EL (cell line): ENCODE measurements at regions not wholly inside any gene's neighbourhood (a gene's known extent, or its start where the extent isn't known, plus 50 kb on each side); places are given as distances from the start of the nearest gene placed in this dataset.

ENCODE experiments used
- DNase-seq: peaks from one replicate; pipeline ENCODE4 v3.0.0-alpha.2; 2016

DNA sequence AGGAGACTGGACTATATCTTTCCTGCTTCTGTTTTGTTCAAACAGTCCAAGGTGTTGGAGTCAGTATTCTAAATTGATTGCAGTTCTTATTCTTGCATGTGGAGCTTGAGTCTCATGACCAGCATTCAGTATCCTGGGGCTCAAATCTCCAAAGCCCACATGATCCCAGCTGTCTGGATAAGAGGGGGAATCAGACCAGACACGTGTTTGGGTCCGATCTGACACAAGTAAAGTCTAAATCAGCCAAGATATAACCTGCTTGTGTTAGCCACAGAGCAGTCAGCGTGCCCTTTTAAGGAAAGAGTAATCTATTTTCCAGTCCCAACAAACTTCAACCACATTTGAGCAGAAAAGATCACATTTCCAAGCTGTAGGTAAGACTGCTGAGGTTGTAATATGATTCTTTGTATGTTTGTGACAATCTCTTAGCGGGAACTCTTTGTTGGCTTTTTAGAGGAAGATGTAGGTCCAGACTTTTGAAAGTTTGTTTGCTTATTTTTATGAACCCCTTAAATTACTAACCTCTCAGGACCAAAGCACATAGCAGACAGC is 334.6 kb downstream of the SLC4A3 start:
- no peak for DNase-seq

DNA sequence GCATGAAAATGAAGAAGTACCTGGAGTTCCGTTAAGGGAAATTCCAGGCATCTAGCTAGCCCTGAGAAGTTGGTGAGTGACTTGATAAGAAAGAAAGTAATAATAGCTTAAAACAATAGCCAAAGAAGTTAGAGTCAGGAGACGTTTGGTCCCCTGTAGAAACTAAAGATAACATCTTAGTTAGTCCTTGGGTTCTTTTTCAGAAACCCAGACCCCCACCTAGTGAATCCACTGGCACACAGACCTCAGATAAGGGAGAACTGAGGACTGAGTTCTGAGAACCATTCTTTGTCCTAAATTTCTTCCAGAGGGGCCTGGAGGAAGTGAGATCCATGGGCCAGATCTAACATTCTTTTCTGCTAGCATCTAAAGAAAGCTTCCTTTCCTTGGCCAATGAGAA is 335.4 kb downstream of the SLC4A3 start:
- no peak for DNase-seq

DNA sequence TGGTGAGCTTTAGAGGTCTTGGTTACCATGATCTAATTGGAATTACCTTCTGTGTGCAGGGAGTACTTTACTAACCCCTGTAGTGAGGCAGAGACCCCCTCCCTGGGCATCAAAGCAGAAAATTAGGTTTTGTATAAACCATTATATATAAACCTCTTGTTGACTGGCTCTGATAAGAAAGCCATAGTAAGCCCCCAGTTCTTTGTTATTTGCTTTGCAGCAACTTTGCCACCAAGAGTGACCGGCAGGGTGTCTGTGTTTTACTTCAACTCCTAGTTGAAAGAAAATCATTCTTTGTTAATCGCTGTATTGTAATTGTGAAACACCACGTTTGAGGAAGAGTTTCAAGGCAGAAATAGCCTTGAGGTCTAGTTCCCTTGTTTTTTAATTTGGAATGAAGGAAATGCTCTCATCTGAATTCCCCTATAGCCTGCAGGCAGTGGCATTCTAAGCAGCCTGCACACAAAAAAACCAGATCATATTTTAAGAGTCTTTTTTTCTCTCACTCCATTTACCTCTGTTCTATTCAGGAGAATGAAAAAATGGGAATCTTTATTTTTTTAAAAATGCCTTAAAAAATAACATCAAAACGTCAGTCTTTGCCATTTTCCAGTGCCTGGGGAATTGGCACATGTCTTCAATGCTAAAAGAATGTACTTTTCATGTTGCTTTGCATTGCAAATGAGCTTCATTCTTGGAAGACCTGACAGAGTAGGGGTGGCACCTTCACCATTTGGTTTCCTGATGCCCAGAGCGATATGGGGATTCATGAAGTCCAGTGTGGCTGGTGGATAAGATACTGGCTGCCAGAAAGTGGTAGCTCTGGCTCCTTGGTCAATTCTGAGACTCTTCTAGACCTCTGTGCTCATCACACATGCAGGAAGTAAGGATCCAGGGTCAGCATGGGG is 338.1 kb downstream of the SLC4A3 start:
- peak; percentile 26 for DNase-seq

DNA sequence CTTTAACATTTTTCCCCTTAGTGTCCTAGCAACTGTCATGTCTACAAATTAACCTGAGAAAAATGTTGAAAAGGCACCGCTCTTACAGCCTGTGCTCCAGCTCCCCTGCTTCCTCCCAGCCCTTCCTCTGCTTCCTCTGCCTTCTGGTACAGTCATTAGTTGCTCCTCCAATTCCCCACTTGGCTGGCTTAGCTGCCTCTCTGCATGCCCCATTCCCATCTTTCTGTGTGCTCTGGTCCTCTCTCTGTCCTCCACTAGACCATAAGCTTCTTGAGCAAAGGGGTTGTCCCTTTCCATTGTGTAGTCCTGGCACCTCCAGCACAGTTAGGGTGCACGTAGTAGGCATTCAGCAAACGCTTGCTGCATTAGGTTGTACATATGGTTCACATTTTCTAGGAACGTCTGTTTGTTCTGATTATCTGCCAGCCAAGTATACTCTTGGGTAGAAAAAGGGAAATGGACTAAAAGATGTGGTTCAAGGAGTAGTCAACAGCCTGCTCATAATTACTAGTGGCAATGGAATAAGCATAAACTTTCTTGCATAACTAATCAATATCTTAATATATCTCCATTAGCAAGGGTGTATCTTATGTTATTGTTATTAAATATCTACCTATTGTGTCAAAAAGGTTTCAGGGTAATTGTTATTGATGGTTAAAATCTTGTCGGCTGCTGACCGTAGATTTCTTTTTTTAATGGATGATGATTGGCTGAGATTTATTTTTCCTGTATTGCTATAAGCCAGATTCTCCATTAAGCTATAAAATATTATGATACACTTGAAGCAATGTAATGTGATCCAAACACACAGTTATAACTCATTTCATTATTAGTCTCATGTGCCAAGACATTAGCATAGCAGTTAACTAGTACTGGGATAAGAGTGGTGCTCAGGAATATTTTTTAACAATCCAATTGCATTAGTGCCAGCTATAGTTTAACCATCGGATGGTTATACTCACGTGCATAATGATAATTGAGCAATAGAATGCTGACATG is 340.1 kb downstream of the SLC4A3 start:
- no peak for DNase-seq

DNA sequence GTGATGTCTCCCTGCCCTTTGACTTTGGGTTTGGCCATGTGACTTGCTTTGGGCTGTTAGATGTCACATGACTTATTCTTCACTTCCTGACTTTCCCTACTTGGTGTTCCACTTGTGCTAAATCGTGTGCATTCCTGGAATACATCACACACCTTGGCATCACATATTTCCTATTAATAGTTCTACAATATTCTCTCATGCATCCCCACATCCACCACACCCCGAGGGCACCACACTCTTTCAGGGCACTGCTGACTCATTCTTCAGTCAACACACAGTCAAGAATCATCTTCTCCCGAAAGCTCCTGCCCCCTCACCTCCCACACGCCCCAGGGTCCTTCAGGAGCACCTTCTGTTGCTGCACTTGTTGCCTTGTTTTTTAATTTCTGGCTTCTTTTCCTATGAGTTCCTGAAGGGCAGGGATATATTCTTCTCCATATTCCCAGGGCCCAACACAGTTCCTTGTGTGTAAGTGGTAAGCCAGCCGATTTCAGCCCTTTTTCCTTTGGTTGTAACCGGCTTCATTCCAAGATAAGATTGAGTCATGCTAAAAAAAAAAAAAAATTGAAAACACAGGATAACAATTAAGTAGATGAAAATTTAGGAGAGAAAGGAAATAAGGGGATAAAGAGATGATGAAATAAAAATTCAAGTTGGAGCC is 341.4 kb downstream of the SLC4A3 start:
- peak; percentile 94 for DNase-seq

DNA sequence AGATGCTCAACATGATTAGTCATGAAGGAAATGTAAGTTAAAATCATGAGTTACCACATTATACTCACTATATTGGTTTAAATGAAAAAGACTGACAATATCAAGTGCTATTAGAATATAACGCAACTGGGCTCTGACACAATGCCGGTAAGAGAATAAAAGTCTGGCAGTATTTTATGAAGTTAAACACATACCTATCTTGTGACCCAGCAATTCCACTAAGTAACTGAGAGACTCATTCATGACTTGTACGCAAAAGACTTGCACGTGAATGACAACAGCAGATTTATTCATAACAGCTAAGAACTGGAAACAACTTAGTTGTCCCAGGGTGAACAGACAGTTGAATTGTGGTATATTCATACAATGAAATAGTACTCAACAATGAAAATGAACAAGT is 342.1 kb downstream of the SLC4A3 start:
- peak; percentile 87 for DNase-seq

DNA sequence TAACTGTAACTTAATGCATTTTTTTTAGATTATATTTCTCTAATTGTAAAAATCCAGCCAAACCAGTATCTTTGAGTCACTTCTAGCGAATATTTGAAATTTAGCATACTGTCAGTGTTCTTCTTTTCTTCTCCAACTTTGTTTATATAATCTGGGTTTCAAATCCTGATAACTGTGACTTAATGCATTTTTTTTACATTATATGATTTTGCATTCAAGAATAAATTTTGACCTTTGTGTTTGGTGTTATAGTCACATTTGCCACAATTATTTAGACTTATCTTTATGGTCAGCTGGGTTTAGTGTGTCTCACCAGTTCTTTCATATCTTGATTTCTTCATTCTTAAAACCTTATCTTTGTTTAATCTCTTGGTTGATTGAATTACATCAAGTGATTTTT is 345.7 kb downstream of the SLC4A3 start:
- no peak for DNase-seq

DNA sequence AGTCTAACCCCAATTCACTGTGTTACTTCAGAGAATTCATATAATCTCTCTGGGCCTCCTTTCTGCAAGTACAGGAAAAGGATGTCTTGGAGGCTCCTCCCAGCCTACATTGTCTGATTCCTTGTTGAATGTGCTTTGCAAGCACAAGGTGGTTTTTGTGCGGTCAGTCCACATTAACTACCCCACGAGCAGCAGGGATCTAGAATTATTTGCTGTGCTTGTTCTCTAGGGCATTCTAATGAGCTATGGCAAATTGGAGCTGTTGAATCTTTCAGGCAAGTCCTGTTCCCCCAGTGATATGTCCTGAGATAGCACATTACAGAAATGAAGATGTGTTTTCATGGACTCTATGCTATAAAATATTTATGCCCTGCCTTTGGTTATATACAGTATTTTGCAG is 349.4 kb downstream of the SLC4A3 start:
- DNase-seq = no peak

DNA sequence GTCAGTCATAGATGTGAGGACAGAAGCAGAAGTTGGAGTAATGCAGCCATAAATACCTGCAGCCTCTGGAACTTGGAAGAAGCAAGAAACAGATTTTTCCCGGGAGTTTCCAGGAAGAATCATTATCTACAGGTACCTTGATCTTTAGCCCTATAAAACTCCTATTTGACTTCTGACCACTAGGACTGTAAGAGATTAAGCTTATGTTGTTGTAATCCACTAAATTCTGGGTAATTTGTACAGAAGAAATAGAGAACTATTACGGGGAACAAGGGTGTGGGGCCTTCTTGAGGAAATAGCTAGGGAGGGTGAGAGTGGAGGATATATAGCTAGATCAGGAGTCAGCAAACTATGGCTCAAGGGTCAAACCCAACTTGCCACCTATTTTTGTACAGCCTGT is 353.2 kb downstream of the SLC4A3 start:
- no peak for DNase-seq

DNA sequence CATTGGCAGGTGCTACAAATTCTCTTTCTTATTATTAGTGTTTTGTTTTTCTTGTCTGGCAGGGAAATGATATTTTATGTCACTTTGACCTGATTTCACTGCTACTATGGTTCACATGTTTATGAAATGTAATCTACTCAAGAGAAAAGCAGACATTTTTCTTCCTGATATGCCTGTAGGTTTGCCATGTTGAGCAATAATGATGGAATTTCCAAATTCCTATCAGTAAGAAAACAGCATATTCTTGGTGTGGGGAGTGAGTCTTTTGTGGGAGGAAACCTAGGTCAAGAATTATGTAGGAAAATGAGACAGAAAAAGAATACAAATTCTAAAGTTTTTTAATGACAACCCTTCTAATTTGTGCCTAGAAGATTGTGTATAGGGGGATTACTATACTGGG is 356.4 kb downstream of the SLC4A3 start:
- DNase-seq = peak; percentile 23

DNA sequence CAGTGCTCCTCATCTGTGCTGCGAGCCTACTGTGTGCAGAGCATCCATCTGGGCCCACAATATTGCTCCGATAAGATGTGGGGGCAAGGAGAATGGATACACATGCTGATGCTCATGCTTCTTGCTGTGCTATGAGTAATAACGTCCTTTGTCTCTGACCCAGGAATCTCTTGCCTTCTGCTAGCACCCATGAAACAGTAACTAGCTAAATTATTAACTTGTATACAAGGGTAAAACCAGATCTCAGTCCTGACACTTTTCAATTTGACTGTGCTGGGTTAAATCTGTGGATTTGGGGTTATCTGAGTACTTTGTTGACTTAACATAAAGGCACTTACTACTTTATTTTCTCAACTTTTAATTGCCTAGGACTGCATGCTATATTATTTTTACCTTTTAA is 357.6 kb downstream of the SLC4A3 start:
- no peak for DNase-seq

DNA sequence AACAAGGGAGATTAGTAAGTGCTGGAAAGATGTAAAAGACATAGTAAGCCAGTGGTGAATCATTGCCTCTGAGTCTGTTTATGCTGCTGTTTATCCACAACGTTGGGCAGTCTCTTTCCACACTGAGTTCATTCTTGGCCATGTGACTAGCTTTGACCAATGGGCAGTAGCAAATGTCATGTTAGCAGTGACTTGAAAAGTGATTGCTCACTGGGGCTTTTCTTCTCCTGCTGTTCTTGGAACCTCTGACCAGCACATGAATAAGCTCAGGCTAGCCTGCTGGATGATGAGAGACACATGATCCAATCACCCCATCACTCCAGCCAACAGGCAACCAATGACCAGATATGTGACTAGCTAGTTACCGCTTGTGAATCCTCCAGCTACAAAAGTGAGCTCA is 360.4 kb downstream of the SLC4A3 start:
- peak; percentile 78 for DNase-seq

DNA sequence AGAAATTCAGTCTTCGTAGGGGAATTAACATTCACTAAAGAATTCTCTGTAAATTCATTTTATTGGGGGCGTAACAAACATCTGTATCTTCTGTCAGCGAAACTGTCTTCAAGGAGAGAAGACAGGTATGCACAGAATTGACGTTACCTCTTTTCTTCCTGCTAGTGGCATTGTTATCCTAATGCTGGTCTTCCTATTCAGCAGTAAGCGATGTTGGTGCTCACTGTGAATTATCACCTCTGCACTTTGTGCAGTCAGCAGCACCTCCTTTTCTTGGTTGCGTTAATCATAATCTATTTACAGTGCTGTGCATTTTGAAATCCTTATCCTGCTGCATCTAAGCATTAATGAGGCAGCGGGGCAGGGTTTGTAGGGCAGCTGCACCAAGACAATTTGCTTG is 362.3 kb downstream of the SLC4A3 start:
- DNase-seq = no peak

DNA sequence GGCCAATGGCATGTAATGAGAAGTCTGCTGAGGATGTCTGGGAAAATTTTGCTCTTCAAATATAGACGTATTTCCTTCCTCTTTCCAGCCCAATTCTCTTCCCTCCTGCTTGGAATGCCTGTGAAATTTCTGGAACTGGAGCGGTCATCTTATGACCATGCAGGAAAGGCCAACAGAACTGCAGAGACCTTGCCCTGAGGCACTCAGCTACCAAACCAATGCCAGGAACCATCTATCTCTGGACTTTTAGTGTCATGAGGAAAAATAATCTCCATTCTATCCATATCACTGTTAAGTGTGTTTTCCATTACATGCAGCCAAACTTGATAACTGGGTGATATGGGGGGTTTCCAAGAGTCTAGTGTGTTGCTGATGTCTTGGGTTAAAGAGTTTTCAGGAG is 363.7 kb downstream of the SLC4A3 start:
- DNase-seq = peak; percentile 18

DNA sequence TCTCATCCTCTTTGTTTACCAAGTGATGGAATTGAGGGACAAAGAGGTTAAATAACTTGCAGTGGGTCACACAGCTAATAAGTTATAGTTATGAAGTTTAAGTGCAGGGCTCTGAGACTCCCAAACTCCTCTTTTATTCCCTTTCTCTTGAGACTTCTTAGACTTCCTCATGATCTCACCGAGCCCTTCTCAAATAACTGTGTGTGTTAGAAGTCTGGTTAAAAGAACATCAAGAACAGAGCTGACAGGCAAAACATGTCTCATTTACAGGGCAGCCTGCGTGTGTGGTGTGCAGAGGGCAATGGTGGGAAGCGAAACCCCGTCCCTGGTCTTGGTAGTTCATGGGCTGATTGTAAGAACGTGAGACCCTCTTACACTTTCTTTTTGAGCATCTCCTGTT is 368.0 kb downstream of the SLC4A3 start:
- DNase-seq = no peak

DNA sequence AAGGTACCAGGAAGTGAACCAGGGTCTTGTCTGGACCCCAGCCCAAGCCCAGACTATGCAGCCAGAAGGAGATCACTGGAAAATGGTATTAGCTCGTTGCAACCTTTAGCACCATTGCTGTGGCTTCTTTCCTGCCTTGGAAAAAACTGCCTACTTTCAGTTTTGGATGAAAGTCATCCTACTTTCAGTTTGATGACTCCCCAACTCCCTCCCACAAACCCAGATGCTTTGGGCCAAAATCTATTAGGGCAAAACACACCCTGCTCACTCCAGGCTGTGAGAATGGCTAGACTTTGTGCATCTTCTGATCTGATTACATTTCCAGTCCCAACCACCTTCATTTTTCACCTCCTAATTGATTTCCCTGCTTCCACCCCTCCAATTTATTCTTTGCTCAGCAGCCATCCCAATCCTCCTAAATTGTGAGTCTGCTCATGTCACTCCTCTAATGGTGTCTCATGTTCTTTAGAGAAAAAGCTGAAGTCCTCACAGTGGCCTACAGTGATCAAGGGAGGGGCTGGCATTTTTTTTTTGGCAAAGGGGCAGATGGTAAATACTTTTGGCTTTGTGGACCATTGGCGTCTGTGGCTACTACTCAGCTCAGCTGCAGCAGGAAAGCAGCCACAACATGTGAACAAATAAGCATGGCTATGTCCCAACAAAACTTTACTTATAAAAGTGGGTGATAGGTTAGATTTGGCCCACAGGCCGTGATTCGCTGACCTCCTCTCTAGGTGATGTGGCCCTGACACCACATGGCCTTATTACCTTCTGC is 368.7 kb downstream of the SLC4A3 start:
- DNase-seq = no peak

DNA sequence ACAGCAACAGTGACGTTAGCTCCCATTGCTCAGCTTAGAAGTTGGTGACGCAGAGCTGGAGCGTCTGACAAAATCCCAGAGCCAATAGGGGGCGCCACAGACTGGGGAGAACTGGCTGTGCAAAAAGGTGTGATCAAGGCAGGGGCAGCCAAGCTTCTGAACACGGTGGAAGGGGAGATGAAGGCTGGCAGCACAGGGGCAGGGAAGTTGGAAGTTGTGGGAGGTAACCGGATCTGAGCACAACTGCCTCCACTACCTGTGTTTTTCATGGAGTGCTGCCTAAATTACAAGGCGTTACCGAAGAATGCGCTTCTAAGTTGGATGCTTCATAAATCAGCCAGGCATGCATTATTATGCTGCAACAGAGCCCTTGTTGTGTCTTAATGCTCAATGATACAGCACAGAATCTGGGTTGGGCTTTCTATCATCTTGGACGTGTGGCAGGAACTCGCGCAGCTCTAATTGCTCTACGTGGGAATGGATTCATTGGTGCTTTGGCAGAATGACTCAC is 370.0 kb downstream of the SLC4A3 start:
- DNase-seq = peak; percentile 49

DNA sequence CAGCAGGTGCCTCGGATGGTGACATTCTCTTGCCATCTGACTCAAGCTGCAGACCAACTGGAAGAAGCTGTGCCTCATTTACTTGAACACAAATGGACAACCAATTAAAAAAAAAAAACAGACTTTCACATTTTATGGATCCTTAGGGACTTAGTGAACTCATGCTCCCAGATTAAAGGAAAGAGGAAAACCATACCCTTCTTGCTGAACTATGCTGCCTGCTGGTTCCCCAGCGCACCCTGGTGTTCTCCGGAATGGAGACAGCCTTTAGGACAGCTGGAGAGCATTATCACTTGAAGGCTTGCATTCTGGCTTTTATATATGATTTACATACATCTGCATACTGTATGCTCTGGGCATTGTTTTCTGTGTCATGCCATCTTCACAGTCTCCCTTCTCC is 370.7 kb downstream of the SLC4A3 start:
- DNase-seq = peak; percentile 22

DNA sequence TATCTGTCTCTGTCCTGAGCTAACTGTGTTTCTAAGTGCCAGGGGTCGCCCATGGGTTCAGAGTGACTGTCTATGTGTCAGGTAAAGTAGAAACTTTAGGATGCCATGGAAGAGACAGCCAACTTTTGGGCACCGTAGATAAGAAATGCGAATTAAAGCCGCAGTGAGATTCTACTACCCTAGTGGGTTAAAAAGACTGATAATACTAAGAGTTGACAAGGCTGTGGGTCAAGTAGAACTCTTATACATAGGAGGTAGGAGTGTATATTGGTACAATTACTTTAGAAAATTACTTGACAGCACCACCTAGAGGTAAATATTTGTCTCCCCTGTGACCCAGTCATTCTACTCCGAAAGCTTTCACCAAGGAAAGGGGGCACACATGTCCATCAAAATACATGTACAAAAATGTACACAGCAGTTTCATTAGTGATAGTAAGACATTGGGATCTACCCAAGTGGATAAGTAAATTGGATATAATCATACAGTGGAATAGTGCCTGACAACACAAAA is 371.3 kb downstream of the SLC4A3 start:
- DNase-seq = no peak

DNA sequence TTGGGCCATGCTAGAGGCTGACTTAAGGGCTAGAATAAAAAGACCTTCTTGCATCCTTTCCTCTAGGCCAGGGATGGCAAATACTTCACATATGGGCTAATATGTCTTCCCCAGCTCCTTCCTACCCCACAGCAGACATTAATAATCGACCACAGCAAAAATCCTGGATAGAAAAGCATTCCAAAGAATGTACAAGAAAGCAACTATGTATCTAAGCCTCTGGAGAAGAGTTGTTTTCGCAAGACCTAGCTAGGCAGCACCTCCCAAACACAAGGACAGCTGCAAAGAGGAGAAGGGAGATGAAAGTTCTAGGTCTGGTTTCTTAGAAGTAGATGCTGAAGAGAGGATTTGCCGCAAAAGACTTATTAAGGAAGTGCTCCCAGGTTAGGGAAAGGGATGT is 372.6 kb downstream of the SLC4A3 start:
- peak; percentile 14 for DNase-seq

DNA sequence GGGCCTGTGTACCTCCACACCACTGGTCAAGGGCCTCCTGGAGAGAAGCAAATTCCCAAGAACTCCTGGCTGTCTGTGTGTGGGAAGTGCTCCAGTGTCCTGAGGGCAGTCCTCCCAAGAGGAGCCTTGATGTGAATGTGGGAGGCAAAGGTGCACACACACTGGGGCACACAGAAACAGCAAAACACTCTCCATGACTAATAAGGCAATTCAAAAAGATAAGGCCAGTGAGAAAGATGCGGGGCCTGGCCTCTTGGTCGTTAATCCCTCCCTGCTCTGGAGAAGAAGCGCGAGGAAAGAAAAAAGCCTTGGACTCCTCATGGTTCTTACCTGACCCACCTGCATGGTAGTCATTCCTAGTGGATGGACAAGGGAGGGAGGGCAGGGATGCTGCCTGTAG is 373.2 kb downstream of the SLC4A3 start:
- DNase-seq = no peak

DNA sequence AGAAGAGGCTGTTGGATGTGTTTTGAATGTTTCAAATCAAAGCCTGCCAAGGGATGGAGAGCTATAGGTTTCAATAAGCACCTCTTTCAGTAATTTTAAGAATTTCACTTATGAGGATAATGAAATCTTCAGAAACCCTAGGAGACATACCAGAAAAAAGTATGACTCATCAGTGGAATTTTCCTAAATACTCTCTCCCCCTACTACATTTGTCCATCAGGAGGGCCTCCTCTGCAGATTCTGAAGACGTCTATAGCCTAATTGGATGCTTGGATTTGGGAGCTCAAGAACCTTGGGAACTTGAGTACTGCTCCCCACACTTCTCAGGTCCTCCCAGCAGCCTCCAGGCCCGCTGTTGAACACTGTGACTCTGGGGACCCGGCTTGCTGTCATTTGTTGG is 374.3 kb downstream of the SLC4A3 start:
- peak; percentile 78 for DNase-seq
